NCI-H2227 (cell line): ENCODE measurements at regions not wholly inside any gene's neighbourhood (a gene's known extent, or its start where the extent isn't known, plus 50 kb on each side); places are given as distances from the start of the nearest gene placed in this dataset.

Experiments used
- DNase-seq: peaks from one replicate; lab custom pipeline; 2025; ENCODE audit not compliant: unreplicated experiment; lab: John Stamatoyannopoulos, UW

GRCh38 chr5:168151041-168151440 is 140.4 kb upstream of the WWC1 start:
- DNase-seq = no peak

- DNase-seq = no peak
These were observed 138.8 kb upstream of the WWC1 start for GRCh38 chr5:168152660-168153059.

- DNase-seq = no peak
These were observed 138.1 kb upstream of the WWC1 start for GRCh38 chr5:168153263-168153875.

GRCh38 chr5:168153876-168154270 is 137.6 kb upstream of the WWC1 start:
- no peak for DNase-seq

GRCh38 chr5:168155585-168155984 is 135.9 kb upstream of the WWC1 start:
- DNase-seq = no peak

GRCh38 chr5:168156170-168156569 is 135.3 kb upstream of the WWC1 start:
- DNase-seq = no peak

GRCh38 chr5:168157141-168157540 is 134.3 kb upstream of the WWC1 start:
- no peak for DNase-seq

- peak; percentile 23 for DNase-seq
These were observed 132.0 kb upstream of the WWC1 start for GRCh38 chr5:168159425-168159824.

GRCh38 chr5:168162464-168162863 is 129.0 kb upstream of the WWC1 start:
- peak; percentile 90 for DNase-seq

GRCh38 chr5:168163966-168164365 is 127.5 kb upstream of the WWC1 start:
- DNase-seq = no peak

GRCh38 chr5:168165221-168165914 is 126.1 kb upstream of the WWC1 start:
- DNase-seq = no peak

- no peak for DNase-seq
These were observed 125.5 kb upstream of the WWC1 start for GRCh38 chr5:168165977-168166376.

GRCh38 chr5:168167338-168167737 is 124.1 kb upstream of the WWC1 start:
- DNase-seq = no peak

GRCh38 chr5:168168978-168169698 is 122.3 kb upstream of the WWC1 start:
- DNase-seq = no peak

- no peak for DNase-seq
These were observed 121.7 kb upstream of the WWC1 start for GRCh38 chr5:168169791-168170190.

GRCh38 chr5:168171901-168172759 is 119.3 kb upstream of the WWC1 start:
- DNase-seq = no peak

- no peak for DNase-seq
These were observed 118.7 kb upstream of the WWC1 start for GRCh38 chr5:168172760-168173223.

- DNase-seq = no peak
These were observed 117.1 kb upstream of the WWC1 start for GRCh38 chr5:168174376-168174775.

- no peak for DNase-seq
These were observed 115.2 kb upstream of the WWC1 start for GRCh38 chr5:168176251-168176650.

- DNase-seq = no peak
These were observed 114.5 kb upstream of the WWC1 start for GRCh38 chr5:168176941-168177340.

- DNase-seq = no peak
These were observed 113.5 kb upstream of the WWC1 start for GRCh38 chr5:168177831-168178450.
